OCI-M2 (cell line): ENCODE measurements at regions not wholly inside any gene's neighbourhood (a gene's known extent, or its start where the extent isn't known, plus 50 kb on each side); places are given as distances from the start of the nearest gene placed in this dataset.

ENCODE experiments used
- DNase-seq: peaks from one replicate; lab custom pipeline; 2025; ENCODE audit not compliant: unreplicated experiment; lab: John Stamatoyannopoulos, UW

GRCh38 chr3:35946854-35947515 is 307.7 kb downstream of the ARPP21 start:
- DNase-seq: no peak

GRCh38 chr3:35950021-35950420 is 310.7 kb downstream of the ARPP21 start:
- no peak for DNase-seq

- no peak for DNase-seq
These were observed 315.1 kb downstream of the ARPP21 start for GRCh38 chr3:35954413-35954812.

- no peak for DNase-seq
These were observed 326.6 kb downstream of the ARPP21 start for GRCh38 chr3:35965908-35966307.

DNA sequence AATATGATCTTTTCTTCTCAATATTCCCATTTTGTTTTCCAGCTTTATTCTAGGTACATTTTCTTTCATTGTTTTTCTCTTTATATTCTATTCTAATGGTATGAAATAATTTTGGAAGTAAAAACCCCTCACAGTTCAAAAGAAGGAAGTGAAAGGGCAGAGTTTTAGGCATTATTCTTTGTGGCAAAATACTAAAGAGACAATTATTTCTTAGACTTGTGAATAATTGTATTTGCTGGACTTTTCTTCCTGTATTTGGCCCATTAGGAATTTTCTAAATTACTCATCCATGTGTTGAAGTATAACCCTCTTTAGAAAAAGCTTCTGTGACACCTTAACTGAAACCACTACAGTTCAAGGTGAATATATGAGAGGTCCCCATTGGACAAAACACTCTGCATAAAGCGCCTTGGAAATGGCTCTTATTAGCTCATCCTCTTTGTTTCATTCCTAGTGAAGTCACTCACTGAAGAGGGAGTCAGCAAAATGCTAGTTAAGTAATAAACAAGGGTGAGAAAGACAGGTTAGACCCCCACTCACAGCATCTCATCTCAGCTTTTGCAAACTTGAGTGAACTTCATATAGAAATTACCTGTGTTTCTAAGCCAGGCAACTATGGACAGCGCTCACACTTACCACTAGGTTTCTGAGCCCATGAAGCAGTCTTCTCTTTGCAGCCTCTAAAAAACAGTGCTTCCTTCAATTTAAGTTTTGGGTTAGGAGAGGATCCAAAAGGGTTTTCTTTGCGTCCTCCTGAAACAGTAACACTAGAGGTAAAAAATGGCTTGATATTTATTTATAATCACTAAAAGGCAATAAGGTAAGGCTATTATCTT is 327.5 kb downstream of the ARPP21 start:
- DNase-seq: no peak

GRCh38 chr3:35968043-35968622 is 328.8 kb downstream of the ARPP21 start:
- no peak for DNase-seq

GRCh38 chr3:35969406-35969805 is 330.1 kb downstream of the ARPP21 start:
- DNase-seq: no peak

DNA sequence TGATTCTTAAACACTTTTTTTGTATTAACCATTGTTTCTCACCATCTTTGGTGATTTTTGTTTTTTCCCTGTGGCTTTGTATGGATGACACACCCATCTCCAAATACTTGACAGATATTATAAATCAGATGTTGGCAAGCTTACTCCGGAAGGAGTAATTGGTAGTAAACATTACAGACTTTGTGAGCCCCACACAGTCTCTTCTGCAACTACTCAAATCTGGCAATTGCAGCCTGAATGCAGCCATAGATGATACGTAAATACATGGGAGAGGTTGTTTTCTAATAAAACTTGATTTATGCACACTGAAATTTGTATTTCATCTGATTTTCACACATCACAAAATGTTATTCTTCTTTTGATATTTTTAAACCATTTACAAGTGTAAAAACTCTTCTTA is 331.5 kb downstream of the ARPP21 start:
- DNase-seq: no peak

DNA sequence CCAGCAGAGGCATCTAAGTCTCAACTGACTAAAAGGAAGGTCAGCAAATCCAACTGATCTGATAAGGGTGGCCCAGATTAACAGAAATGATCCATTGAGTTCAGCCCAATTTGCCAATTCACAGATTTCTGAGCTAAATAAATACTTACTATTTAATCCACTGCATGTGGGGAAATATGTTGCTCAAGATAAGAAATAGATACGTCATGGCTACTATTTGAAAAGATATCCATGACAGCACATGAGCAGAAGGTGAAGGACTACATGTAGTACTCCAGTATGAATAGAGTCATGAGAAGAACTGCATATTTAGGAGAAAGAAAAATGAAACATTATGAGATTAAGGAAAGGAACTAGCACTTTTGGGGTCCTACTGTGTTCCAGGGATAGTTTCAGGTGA is 332.4 kb downstream of the ARPP21 start:
- DNase-seq: no peak

GRCh38 chr3:35974872-35975271 is 335.5 kb downstream of the ARPP21 start:
- DNase-seq: no peak

GRCh38 chr3:35986161-35986560 is 346.8 kb downstream of the ARPP21 start:
- no peak for DNase-seq

DNA sequence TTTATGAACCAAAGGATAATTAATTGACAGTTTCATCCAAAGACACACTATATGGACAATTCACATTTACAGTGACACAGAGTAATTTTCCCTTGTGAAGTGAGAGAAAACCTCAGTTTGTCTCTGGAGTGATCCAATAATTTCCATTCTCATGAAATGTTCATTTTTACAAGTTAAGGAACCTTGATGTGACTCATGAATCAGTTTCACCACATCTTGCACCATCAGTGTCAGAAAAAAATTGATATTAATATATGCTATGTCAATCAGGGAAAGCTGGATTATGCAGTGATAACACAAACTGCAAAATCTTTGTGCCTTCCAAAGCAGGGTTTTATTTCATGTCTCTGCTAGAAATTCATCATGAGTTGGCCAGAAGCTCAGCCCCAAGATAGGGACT is 348.1 kb downstream of the ARPP21 start:
- DNase-seq: no peak

GRCh38 chr3:35992041-35992440 is 352.7 kb downstream of the ARPP21 start:
- no peak for DNase-seq

GRCh38 chr3:36011791-36012190 is 368.5 kb upstream of the STAC start:
- no peak for DNase-seq

GRCh38 chr3:36013425-36013824 is 366.9 kb upstream of the STAC start:
- no peak for DNase-seq

- no peak for DNase-seq
These were observed 355.1 kb upstream of the STAC start for GRCh38 chr3:36025232-36025631.

DNA sequence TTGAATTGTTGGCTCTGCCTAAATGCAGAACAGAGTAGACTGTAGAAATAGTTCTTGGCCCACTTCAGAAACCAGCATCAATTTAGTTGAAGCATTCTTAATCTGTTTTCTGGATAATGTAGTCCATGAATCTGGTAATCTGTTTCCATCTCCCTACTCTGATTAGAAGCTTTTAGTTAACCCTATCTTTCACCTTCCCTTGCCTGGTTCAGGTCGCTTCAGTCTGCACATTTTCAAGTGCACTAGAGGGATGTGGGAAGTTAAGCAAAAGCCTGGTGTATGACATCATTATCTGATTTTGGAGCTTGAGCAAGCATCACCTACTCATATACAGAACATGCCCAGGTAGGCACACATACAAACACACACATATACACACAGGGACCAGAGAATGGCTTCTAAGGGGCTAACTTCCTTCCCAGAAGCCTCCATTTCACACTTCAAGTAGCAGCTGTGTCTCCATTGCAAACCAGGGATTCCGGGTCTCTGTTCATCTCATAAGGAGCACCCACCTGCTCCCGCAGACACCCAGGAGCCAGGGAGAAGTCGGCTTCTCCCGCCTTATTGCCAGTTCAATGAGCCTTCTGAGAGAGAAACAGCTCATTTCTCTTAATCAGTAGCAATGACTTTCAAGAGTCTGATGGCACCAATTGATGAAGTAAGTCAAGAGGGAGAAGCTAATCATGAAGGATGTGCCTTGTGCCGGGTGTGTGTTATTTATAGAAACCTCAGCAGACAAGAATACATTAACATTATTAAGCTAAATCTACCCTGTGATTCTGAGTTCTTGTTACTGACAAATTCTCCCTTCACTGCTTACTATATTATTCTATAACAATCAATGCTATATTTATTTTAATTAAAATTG is 347.9 kb upstream of the STAC start:
- no peak for DNase-seq

GRCh38 chr3:36058404-36059030 is 321.8 kb upstream of the STAC start:
- no peak for DNase-seq

GRCh38 chr3:36060950-36061349 is 319.4 kb upstream of the STAC start:
- DNase-seq: no peak

DNA sequence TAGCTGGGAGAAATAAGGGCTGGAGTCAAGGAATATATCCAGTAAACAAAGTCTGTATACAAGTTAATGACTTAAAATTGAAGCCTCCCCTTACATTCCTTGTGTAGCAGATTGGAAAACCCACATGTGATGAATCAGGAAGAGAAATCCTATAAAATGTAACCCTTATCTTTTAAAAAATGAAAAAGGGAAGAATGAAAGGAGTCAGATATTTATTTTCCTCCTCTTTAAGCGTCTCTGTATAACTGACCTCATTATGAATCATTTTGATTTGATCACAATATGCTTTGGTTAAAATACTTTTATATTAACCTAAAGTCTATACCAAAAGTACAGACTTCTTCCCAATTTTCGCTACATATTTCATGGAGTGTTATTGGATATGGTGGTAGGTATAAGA is 316.3 kb upstream of the STAC start:
- no peak for DNase-seq

GRCh38 chr3:36065321-36065720 is 315.0 kb upstream of the STAC start:
- no peak for DNase-seq
